Activated naive CD4-positive, alpha-beta T cell treated with anti-CD3 and anti-CD28 coated beads, Interleukin-2, amount 10 ng/mL, durations not matched to agents 7 days and 5 days (primary cell): ENCODE measurements at regions not wholly inside any gene's neighbourhood (a gene's known extent, or its start where the extent isn't known, plus 50 kb on each side); places are given as distances from the start of the nearest gene placed in this dataset.

ENCODE experiments used
- CTCF ChIA-PET: fragments of 350-600 bp; sonication (Branson Sonifier 250); formaldehyde crosslinking; loops from one replicate; lab custom pipeline; 2021; ENCODE audit warnings: antibody characterized with exemption; lab: Charles Lee
- DNase-seq: peaks from one replicate; pipeline ENCODE4 v3.0.0-alpha.2; 2020
- H3K27ac Mint-ChIP-seq: one replicate; pipeline ENCODE4 v1.8.0; 2021; ENCODE audit warnings: mild to moderate bottlenecking, moderate library complexity, mixed read lengths
- H3K27me3 Mint-ChIP-seq: one replicate; pipeline ENCODE4 v1.8.0; 2021; ENCODE audit warnings: mild to moderate bottlenecking, mixed read lengths
- H3K36me3 Mint-ChIP-seq: one replicate; pipeline ENCODE4 v1.8.0; 2021; ENCODE audit warnings: mixed read lengths
- H3K4me1 Mint-ChIP-seq: one replicate; pipeline ENCODE4 v1.8.0; 2021; ENCODE audit warnings: mixed read lengths
- H3K4me3 Mint-ChIP-seq: one replicate; pipeline ENCODE4 v1.8.0; 2021; ENCODE audit warnings: mild to moderate bottlenecking, moderate library complexity, mixed read lengths
- H3K9me3 Mint-ChIP-seq: one replicate; pipeline ENCODE4 v1.8.0; 2021; ENCODE audit warnings: mixed read lengths

DNA sequence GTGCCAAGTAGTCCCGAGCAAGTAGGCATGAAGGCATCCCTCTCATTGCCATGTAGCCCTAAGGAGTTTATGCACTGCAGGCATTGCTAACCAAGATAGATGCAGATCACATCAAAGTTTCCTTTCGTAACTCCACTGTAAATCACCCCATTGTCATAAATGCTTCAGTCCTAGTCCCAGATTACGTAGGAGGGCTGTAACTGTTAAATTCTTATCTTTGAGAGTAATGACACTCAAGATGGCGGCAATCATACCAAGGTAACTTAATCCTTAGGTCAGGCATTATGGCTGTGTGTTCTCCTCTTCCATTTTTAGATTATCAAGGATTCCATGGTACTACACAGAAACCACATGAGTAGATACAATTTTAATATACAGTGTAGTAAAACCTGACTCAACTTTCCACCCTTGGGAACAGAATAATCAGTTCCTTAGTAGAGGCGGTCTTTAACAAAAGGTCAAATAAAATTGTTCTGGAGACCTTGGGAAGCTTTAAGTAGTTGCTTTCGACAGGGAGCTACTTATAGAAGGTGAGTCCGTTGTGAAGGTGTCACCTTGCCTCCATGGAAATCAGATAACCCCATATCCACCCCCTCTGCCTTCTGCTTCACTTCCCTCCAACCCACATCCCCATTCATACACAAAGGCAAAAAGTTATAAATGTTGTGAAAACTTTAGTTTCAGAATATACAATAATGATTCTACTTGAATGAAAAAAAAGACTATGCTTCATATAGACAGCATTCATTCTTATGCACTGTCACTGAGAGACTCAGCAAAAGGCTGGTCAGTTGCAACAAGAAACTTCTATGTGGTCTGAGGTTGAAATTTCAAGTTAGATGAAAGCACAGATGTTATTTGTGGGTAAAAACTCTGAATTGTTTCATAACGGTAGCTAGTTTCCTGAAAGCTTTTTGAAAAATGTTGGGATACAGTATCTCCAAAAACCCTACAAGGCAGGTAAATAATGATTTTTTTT is 64.8 kb upstream of the GALNT5 start:
- Mint-ChIP-seq H3K4me3 (no peak overlapping the region), H3K27me3 (peaks cover 3% of the 10 kb centered on the region), H3K36me3 (no peaks in the 10 kb centered on the region), H3K9me3 (no peaks in the 10 kb centered on the region), H3K27ac (no peak overlapping the region), H3K4me1 (peaks cover 3% of the 10 kb centered on the region)
- CTCF ChIA-PET: interaction anchor here (0.9 to 2.4 kb wide), 7 partner anchors 12 to 1817 kb away, joined by 3 to 15 read pairs (median 5); no protein-coding TSS in a partner anchor
- DNase-seq: no peak

DNA sequence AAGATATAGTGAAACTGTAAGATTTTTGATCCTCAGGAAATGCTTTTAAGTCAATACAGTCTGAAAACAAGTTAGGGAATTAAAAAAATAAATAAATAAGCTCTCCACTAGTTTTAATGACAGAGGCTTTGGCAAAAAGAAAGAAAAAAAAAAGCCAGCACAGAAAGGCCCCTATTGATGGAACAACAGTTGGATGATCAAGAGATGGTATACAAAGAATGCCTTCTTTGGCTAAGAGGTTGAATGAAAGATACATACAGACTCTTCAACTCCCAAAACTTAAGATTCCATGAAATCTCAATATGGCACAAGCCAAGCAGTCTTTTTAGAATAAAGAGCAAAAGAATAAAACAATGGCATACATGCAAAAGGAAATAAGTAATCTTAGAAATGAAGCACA is 64.0 kb upstream of the GALNT5 start:
- Mint-ChIP-seq H3K27ac (no peak overlapping the region), H3K27me3 (peaks cover 6% of the 10 kb centered on the region), H3K9me3 (no peaks in the 10 kb centered on the region), H3K36me3 (no peaks in the 10 kb centered on the region), H3K4me1 (peaks cover 3% of the 10 kb centered on the region), H3K4me3 (no peak overlapping the region)
- CTCF ChIA-PET: interaction anchor here (0.6 to 2.4 kb wide), 11 partner anchors 11 to 1817 kb away, joined by 3 to 15 read pairs (median 4); no protein-coding TSS in a partner anchor
- DNase-seq: no peak

DNA sequence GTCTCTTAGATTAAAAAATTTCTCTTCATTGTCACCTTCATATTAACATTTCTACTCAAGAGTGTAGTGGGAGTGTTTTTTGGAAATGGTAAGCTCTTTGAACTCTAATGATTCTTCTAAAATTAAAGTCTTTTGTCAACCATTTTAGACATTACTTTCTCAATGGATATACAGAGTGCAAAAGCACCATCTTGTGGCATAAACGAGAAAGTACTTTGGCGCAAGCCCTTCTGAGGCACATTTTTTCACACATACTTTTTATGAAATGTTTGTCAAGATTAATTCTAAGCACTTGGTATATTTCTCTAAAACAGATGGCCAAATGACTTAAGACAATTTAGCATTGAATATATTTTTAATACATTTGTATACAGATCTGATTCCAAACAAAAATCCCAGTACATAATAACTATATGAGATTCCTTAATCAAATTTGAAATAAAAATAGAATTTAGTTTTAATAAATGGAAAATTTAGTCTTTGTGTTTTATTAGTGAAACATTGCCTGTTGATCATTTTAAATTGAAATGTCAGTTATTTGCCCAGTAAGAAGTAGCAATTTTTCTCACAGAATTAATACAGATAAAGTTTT is 63.3 kb upstream of the GALNT5 start:
- H3K9me3 Mint-ChIP-seq: no peaks in the 10 kb centered on the region
- DNase-seq: no peak
- no peak overlapping the region for H3K4me3 Mint-ChIP-seq
- no peak overlapping the region for H3K27ac Mint-ChIP-seq
- no peaks in the 10 kb centered on the region for H3K36me3 Mint-ChIP-seq
- H3K4me1 Mint-ChIP-seq: peaks cover 3% of the 10 kb centered on the region
- CTCF ChIA-PET: interaction anchor here (0.6 to 2.4 kb wide), 8 partner anchors 11 to 1818 kb away, joined by 3 to 15 read pairs (median 4); no protein-coding TSS in a partner anchor
- peaks cover 6% of the 10 kb centered on the region for H3K27me3 Mint-ChIP-seq

DNA sequence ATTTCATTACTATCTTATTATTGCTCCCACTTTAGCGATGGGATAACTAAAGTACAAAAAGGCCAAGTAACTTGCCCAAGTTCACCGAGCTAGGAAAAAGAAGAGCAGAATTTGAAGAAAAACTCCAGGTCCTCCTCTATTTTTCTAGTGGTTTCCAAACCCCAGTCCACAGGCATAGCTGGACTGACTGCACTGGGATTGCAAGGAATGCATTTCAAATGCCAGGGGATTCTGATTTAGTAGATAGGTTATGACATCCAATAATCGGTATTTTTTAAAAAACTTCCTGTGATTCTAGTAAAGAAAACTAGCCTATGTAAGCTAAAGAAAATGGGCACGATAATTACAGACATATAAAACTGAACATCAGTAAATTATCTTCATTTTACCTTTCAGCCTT is 62.7 kb upstream of the GALNT5 start:
- Mint-ChIP-seq H3K4me1 (peaks cover 3% of the 10 kb centered on the region), H3K36me3 (no peaks in the 10 kb centered on the region), H3K27ac (no peak overlapping the region), H3K9me3 (no peaks in the 10 kb centered on the region), H3K27me3 (peaks cover 6% of the 10 kb centered on the region), H3K4me3 (no peak overlapping the region)
- CTCF ChIA-PET: interaction anchor here (2.4 kb wide), 1 partner anchor 14 kb away, joined by 15 read pairs; no protein-coding TSS in a partner anchor
- DNase-seq: no peak

DNA sequence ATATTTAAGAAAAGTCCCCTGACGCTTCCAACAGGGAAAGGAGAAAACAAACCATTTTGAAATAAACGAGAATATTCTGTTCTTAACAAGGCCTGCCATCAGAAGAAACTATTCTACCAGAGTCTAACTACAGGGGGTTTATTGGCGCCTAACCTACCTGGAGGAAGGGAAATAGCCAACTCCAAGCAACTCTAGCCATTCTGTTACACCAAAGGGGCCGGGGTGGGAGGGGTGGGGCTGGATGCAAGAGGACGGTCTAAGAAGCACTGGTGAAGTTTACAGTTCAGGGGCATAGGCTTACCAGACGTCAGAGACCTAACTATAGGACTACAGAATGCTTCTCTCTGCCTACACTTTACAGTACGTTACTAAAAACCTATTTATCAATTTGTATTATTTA is 60.5 kb upstream of the GALNT5 start:
- H3K27me3 Mint-ChIP-seq: peaks cover 4% of the 10 kb centered on the region
- H3K4me1 Mint-ChIP-seq: peaks cover 3% of the 10 kb centered on the region
- H3K27ac Mint-ChIP-seq: no peak overlapping the region
- H3K36me3 Mint-ChIP-seq: no peaks in the 10 kb centered on the region
- H3K4me3 Mint-ChIP-seq: no peak overlapping the region
- CTCF ChIA-PET: no interaction called here
- H3K9me3 Mint-ChIP-seq: no peaks in the 10 kb centered on the region
- DNase-seq: no peak

DNA sequence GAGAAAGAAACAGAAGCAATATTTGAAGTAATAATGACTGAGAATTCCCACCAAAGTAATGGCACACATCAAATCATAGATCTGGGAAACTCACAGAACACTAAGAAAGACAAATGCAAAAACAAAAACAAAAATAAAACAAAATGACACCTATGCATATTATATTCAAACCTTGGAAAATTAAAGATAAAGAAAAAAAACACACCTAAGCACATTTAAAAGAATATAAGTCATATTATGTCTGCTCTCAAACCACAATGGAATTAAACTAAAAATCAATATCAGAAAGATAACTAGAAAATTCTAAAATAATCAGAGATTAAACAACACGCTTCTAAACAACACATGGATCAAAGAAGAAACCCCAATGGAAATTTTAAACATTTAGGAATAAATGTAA is 59.7 kb upstream of the GALNT5 start:
- Mint-ChIP-seq H3K27me3 (peaks cover 4% of the 10 kb centered on the region), H3K4me1 (peaks cover 3% of the 10 kb centered on the region), H3K4me3 (no peak overlapping the region), H3K36me3 (no peaks in the 10 kb centered on the region), H3K9me3 (no peaks in the 10 kb centered on the region), H3K27ac (no peak overlapping the region)
- DNase-seq: no peak
- CTCF ChIA-PET: no interaction called here

DNA sequence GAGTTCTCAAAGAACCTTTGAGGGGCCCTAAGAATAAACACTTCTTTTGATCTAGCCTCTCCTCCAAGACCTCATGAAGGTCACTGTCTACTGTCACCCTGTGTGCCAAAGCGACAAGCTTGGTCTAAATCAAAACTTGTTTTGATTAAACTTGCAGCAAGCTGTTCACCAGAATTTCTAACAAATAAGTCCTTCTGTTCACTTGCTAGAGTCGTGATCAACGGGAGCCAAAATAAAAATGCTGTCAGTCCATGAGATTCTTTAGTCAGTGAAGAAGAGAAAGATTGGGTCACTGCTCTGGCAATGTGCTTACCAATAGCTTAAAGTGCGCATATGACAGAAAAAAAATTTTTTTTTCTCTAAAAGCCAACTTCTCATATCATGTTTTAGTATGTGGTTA is 53.9 kb upstream of the GALNT5 start:
- Mint-ChIP-seq H3K4me3 (no peak overlapping the region), H3K27me3 (no peaks in the 10 kb centered on the region), H3K36me3 (no peaks in the 10 kb centered on the region), H3K9me3 (no peaks in the 10 kb centered on the region), H3K27ac (no peak overlapping the region), H3K4me1 (no peaks in the 10 kb centered on the region)
- DNase-seq: no peak
- CTCF ChIA-PET: no interaction called here

DNA sequence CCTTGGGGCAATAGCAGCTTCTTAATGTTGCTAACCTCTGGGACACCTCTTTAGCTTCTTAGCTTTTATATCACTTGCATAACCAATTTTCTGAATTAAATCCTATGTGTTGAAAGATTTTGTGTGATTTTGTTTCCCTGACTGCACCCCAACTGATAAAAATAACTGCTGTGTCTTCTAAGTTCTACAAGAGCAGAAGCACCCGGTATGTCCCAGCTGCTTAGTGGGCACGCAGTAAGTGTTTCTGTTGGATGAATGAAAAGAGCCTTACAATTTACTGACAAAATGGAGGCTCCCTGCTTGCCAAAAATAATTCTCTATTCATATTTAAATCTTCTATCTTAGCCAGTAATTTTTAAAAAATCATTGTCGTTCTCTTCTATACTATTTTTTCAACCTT is 53.1 kb upstream of the GALNT5 start:
- no peak overlapping the region for H3K4me3 Mint-ChIP-seq
- no peaks in the 10 kb centered on the region for H3K27me3 Mint-ChIP-seq
- H3K9me3 Mint-ChIP-seq: no peaks in the 10 kb centered on the region
- CTCF ChIA-PET: no interaction called here
- DNase-seq: no peak
- no peaks in the 10 kb centered on the region for H3K4me1 Mint-ChIP-seq
- H3K27ac Mint-ChIP-seq: no peak overlapping the region
- H3K36me3 Mint-ChIP-seq: no peaks in the 10 kb centered on the region

DNA sequence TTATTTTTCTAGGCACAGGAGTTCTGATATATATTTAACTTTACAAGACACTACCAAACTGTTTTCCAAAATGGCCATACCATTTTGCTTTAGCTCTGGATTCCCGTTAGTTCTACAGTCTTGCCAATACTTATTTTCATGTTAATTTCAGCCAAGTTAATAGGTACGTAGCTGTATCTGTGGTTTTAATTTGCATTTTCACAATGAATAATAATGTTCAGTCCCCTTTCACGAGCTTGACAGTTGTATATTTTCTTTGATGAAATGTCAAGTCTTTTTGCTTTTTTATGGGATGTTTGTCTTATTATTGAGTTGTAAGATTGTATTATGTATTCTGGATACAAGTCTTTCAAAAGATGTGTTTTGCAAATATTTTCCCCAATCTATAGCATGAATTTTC is 50.6 kb upstream of the GALNT5 start:
- Mint-ChIP-seq H3K36me3 (no peaks in the 10 kb centered on the region), H3K4me1 (no peaks in the 10 kb centered on the region), H3K9me3 (no peaks in the 10 kb centered on the region), H3K27me3 (no peaks in the 10 kb centered on the region), H3K27ac (no peak overlapping the region), H3K4me3 (no peak overlapping the region)
- CTCF ChIA-PET: no interaction called here
- no peak for DNase-seq
